GM19025 (cell line): ENCODE measurements at regions not wholly inside any gene's neighbourhood (a gene's known extent, or its start where the extent isn't known, plus 50 kb on each side); places are given as distances from the start of the nearest gene placed in this dataset.
"Not testable (repeated sequence)": the region's sequence is repeated elsewhere in the genome, so short reads cannot be mapped to it uniquely, and the experiment has no call there.

Source experiments
- ATAC-seq: cut with Tn5 transposase; IDR thresholded peaks from one replicate; pipeline ENCODE4 v1.9.1; 2021; ENCODE audit warnings: mild to moderate bottlenecking, low read depth, moderate library complexity; ENCODE audit not compliant: unreplicated experiment

DNA sequence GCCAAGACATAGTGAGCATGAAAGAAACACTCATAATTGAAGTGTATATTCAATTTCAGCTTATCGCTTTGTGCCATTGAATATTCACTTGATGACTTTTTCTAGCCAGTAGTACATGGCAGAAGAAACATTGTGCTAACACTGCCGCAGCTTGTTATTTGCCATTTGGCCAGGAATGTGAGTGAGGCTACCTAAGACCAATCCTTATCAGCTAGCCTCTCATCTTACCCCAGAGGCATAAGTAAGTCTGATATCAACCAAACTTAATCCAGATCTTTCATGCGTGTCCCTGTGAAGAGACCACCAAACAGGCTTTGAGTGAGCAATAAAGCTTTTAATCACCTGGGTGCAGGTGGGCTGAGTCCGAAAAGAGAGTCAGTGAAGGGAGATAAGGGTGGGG, 586.0 kb upstream of the MBL2 start:
- ATAC-seq, result no peak

DNA sequence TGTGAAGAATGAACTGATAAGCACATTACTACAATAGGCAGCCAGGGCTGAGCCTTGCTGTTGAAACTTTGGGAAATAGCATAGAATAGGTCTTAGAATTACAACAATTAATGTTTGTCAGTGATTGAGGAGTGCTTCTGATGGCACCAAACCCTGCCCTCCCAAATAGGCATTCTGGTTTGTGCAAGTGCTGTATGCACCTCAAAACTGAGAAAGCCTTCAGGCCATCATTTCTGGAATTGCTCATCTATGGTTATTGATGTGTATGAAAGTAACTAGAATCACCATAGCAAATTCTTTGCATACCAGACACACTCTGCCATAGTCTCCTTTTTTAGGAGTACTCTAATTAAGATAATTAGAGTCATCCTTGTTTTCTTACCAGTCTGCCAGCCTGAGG, 585.0 kb upstream of the MBL2 start:
- no peak for ATAC-seq

DNA sequence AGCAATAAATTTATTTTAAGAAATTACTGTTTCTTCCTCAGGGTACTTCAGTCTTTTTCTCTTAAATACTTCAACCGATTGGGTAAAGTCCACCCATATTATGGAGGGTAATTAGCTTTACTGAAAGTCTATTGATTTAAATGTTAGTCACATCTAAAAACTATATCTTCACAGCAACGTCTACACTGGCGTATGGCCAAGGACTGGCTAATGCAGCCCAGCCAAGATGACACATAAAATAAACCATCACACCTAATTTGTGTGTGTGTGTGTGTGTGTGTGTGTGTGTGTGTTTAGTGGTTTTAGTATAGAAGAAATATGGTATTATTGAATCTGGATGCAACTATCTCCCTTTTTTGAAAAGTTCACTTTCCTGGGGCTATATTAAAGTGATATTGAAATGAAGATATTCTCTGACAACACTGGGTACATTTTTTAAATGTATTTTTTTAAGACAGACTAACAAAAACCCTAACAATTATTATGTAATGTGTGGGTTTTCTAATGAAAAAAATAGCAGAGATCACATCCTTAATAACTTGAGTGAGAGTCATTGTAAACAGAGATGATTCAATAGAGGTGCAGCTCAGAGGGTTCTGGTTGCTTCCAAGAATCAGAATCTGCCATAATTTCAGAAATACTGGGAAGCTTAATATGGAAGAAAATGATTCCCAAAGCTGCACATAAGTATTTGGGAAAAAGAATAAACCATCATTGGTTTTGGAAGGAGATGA, 584.2 kb upstream of the MBL2 start:
- no peak for ATAC-seq

DNA sequence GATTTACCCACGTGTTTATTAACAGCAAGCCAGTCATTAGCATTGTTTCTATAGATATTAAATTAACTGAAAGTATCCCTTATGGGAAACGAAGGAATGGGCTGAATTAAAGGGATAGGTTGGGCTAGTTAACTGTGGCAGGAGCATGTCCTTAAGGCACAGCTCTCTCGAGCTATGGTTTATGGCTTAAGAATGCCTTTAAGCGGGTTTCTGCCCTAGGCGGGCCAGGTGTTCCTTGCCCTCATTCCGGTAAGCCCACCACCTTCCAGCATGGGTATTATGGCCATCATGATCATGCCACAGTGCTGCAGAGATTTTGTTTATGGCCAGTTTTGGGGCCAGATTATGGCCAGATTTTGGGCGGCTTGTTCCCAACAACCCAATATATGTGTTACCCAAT, 569.9 kb upstream of the MBL2 start:
- ATAC-seq, result not testable (repeated sequence)

DNA sequence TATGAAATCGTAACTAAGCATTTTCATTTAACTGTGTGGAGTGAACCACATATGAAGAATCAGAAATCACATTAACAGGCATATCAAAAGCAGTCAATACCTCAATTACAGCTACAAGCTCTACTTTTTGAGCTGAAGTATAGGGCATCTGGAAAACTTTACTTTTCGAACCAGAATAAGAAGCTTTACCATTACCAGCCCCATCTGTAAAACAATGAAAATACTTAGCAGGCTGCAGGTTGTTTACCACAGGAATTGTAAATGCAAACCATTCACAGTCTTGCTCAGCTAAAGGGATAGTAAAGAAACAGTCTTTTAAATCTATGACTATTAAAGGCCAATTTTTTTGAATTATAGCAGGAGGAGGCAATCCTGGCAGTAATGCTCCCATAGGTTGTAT, 565.6 kb upstream of the MBL2 start:
- ATAC-seq, result not testable (repeated sequence)

DNA sequence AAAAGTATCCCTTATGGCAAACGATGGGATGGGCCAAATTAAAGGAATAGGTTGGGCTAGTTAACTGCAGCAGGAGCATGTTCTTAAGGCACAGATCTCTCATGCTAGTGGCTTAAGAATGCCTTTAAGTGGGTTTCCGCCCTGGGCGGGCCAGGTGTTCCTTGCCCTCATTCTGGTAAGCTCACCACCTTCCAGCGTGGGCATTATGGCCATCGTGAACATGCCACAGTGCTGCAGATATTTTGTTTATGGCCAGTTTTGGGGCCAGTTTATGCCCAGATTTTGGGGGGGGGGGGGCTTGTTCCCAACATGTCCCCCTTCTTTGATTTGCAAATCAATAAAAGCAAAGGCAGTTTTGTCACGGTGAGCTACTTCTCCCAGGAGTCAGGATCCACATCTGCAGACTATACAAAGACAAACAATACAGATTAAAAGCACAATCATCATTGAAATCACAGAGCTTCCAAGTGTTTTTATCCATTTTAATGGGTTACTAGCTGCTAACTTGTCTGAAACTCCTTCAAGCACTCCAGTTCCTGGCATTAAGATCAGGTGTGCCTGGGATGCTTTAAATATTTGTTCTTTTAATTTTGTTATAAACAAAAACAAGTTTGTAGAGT, 563.3 kb upstream of the MBL2 start:
- not testable (repeated sequence) for ATAC-seq

DNA sequence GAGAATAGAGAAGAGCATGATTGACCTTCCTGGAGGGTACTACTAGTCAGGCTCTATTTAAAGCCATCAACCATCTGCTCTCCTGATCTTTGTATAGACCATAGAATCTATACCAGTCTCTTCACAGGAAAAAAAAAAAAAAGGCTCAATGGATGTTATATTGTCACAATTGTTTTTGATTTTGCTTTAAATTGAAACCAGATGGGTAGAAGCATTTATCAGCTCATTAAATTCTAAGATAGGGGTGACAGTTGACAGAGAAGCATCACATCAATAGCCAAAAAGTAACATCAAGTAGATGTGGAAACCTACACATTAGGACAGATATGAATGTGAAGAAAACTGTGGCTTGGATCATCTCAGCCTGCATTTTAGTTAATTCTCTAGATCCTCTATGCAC, 558.9 kb upstream of the MBL2 start:
- no peak for ATAC-seq

DNA sequence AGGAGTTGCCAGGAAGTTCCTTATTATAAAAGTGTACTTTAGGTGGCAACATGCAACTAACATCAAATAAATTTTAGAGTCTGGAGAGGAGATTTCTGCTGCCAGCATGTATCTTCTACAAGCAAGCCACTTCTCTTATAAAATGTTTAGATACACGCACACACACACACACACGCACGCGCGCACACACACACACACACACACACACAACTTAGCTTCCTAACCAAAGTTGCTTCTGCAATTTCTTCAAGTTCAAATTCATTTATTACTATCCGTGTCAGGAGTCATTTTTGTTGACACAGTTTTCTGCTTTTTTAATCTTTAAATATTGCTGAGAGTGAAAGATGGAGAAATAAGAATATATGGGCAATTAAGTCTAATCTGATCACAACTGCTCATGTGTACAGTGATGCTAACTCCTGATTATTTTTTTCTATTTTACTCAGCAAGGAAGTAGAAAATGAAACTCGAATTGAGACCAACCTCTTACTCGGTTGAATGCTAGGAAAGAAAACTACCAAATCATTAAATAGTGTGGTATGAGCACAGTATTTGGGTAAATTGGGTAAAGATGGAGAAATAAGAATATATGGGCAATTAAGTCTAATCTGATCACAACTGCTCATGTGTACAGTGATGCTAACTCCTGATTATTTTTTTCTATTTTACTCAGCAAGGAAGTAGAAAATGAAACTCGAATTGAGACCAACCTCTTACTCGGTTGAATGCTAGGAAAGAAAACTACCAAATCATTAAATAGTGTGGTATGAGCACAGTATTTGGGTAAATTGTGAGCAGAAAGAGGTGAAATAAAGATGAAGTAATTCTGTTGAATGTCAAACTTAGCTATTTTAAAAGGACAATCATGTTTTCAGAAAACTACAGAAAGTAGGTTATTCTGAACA, 554.1 kb upstream of the MBL2 start:
- ATAC-seq, result not testable (repeated sequence)

DNA sequence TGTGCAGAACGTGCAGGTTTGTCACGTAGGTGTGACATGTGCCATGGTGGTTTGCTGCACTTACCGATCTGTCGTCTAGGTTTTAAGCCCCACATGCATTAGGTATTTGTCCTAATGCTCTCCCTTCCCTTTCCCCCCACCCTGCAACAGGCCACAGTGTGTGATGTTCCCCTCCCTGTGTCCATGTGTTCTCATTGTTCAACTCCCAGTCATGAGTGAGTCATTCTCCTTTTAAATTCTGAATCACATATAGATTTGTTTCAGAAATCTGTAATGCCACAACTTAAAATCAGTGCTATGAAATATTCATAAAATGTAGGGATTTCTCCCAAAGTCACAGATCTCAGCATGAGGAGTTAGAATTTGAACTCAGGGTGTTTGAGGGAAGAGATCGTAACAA, 552.5 kb upstream of the MBL2 start:
- no peak for ATAC-seq

DNA sequence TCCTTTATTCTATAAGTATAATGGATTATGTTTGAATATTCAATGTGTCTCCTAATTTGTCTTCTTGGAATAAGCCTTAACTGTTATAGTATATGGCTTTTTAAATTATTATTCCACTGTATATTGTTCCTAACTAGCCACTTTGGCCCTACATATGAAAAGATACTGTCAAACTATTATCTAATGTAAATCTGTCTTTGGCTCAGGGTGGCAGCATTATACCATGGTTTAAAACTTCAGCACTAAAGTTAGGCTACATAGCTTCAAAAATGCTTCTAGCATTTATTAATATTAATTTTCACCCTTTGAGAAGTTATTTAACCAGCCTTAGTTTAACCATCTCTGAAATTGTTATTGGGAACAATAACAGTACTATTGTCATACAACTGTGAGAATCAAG, 543.1 kb upstream of the MBL2 start:
- ATAC-seq, result no peak

DNA sequence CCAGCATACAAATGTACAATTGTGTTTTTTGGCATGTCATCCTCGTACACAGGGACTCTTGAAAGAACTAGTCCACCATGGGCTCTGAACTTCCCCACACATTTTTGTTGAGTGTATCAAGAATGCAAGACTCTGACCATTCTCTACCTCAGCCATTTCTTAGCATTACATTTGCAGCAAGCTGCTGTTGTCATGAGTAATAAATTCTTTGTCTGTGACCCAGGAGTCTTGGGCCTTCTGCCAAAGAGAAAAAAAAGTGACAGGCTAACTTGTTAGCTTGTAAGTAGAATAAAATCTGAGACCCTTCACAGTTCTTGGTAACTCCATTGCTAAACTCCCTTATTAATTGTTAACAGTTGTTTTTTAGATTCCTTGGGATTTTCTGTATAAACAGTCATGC, 542.3 kb upstream of the MBL2 start:
- ATAC-seq, result no peak

DNA sequence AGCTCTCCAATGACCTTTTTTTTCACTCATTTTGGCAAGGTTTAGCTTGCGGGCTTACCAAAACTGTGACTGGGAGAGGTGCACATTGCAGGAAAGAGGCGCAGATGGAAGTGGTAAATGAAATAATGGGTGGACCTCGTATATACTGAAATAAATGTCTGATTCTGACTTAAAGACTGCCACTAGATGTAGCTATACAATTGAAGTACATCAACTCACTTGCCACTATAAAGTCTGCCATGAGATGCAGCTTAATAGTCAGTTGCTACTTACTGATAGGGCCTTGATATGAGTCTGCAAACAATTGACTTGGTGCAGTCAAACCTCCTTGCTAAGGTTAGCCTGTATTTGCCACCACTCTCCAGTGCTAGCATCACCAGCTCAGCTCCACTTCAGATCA, 525.9 kb upstream of the MBL2 start:
- no peak for ATAC-seq

DNA sequence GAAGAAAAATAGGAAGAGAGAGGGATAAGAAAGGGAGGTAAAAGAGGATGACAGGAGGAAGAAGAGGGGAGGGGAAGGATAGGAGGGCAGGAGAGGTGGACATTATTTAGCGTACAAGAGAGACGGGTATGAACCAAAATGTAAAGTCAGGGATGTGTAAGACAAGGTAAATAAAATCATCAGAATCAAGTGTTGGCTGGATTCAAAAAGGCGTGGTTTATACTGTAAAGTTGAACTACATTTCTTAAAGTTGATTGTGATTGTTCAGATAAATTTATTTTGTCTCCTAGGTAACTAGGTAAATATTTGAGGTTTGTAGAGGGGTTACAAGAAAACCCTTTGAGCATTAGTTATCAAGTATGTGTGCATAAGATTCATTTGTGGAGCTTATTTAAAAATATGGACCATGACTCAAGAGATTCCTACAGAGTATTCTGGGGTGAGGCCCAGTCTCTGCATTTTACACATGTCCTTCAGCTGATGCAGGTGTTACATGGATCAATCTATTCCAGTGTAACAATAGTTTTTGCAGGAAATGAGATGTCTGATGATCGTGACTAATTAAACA, 512.1 kb upstream of the MBL2 start:
- no peak for ATAC-seq

DNA sequence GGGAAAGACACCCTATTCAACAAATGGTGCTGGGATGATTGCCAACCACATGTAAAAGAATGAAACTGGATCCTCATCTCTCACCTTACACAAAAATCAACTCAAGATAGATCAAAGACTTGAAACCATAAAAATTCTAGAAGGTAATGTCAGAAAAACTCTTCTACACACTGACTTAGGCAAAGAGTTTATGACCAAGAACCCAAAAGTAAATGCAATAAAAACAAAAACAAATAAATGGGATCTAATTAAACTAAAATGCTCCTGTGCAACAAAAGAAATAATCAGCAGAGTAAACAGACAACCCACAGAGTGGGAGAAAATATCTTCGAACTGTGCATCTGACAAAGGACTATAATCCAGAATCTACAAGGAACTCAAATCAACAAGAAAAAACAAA, 504.2 kb upstream of the MBL2 start:
- no peak for ATAC-seq

DNA sequence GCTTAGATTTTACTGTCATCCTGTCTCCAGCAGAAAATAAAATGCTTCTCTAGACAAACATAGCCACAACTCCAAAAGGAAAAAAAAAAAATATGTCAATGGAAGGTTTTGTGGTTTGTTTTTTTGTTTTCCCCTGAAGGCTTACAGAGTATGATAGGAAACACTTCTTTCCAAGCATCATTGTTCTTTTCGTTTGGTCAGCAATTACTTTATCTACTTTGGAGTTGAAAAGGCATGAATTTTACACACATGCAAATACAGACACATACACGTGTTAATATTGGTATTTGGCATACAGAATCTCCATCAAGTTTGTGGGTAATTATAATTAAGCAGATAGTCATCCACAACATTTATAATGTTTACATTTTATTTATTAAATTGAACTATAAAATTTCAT, 496.9 kb upstream of the MBL2 start:
- ATAC-seq, result no peak

DNA sequence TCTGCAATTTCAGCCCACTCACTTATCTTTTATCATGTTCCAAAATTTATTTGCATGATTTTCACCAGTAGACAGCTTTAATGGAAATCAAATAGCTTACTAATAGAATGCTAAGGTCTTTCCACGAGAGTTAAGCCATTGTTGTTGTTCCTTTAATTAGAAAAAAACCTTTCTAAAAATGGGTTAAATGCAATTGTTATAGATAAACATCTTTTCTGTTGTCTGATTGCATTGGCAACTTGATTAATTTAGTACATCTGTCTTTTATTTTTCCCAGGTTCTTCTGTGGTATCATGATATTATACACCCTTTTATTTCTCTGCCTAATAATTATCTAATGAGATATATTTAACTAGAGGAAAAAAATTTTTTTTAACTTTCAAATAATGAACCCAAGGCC, 487.6 kb upstream of the MBL2 start:
- ATAC-seq, result no peak

DNA sequence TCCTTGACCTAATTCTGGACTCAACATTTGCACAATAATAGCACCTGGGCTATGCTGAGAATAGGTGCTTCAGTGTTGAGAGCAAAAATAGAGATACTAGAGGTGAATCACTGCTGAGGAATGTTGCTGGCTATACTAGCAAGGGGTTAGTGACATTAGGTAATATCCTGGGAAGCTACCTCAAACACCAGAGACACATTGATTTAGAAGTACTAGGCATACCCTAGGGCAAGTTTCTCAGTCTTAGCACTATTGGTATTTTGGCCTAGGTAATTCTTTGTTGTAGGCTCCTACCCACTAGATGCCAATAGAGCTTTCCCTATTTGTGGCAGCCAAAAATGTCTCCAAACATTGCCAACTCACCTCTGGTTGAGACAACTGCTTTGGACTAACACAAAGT, 484.0 kb upstream of the MBL2 start:
- no peak for ATAC-seq

DNA sequence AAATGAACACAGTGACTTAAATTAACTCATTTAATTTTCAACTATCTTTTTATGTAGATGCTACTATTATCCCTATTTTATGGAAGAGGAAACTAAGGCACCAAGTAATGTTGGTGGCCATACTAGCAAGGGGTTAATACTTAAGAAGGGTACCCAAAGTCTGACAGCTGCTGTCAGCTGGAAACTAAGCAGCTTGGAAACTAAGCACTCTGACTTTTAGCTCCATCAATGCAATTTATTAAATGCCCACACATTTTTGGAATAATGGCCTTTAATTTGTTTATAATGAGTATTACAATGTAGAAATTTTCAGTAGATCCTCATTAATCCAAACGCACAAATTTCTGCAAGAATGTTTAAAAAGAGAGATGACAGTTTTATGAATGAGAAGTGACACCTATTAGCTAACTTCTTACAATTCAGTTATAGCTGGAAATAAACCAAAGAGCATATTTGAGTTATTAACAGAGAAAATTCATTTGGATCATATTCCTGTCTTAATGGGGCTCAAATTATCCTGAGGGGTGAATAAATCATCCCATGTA, 483.1 kb upstream of the MBL2 start:
- no peak for ATAC-seq

DNA sequence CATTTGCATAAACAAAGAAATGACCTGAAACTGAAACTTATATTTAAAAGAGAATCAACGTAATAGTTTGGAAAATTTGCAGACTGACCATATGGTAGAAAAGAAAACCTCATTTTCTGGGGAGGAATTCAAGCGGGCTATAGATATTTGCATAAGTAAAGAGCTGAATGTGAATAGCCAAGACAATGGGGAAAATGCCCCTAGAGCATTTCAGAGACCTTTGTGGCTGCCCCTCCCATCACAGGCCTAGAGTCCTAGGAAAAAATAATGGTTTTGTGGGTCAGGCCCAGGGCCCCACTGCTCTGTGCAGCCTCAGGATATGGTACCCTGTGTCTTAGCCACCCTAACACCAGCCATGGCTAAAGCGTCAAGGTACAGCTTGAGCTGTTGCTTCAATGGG, 480.6 kb upstream of the MBL2 start:
- ATAC-seq, result no peak

DNA sequence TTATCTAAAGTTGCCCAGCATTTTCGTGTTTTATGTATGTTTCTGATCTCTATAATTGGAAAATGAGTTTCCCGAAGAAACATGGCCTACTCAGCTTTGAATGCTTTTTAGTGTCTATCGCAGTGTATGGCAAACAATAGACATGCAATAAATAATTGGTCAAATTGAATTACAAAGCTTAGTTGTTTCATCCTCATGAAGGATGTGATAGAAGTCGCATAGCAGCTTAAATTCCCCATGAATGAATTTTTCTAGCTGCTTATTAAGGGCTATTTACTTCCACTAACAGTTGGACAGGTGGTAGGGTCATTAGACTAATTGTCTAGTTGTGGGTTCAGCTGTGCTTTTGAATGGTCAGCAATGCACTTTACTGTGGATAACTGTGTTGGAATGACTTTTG, 467.3 kb upstream of the MBL2 start:
- no peak for ATAC-seq

DNA sequence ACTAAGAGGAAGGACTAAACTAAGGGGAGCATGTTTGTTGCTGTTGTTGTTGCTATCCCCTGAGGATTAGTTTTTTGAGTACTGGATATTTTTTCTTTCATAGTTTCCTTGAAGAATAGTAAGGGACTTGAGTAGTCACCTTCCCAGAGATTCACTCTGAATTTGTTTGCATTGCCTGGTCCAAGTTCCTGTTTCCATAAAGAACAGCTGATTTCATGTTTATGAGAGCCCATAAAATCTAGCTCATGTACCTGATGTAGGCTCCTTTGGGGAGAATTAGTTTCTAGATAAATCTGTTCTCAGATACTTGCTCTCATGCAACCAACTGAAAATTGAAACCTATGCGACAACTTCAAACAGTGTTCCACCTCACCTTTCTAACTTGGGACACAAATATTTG, 464.4 kb upstream of the MBL2 start:
- ATAC-seq, result no peak
